ENCODE measurements at regions not wholly inside any gene's neighbourhood (a gene's known extent, or its start where the extent isn't known, plus 50 kb on each side); places are given as distances from the start of the nearest gene placed in this dataset.

DNA sequence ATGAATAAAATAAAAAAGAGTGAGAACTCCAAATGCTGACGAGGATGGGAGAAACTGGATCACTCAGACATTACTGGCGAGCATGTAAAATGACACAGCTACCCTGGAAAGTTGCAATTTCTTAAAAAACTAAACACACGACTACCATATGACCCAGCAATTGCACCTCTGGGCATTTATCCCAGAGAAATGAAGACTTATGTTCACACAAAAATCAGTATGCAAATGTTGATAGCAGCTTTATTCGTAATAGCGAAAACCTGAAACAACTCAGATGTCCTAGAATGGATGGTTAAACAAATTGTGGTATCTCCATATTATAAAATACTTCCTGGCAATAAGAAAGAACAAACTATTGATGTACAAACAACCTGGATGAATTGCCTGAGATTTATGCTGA is 357.2 kb upstream of the ASIC2 start:
- H3K9ac ChIP-seq (ENCODE audit: low read length): no peak overlapping the region
- H3K36me3 ChIP-seq (replicated peaks; ENCODE audit: insufficient read depth, low read length): no peaks in the 10 kb centered on the region
- DNase-seq: no peak
- TF ChIP-seq, protein P1, sequence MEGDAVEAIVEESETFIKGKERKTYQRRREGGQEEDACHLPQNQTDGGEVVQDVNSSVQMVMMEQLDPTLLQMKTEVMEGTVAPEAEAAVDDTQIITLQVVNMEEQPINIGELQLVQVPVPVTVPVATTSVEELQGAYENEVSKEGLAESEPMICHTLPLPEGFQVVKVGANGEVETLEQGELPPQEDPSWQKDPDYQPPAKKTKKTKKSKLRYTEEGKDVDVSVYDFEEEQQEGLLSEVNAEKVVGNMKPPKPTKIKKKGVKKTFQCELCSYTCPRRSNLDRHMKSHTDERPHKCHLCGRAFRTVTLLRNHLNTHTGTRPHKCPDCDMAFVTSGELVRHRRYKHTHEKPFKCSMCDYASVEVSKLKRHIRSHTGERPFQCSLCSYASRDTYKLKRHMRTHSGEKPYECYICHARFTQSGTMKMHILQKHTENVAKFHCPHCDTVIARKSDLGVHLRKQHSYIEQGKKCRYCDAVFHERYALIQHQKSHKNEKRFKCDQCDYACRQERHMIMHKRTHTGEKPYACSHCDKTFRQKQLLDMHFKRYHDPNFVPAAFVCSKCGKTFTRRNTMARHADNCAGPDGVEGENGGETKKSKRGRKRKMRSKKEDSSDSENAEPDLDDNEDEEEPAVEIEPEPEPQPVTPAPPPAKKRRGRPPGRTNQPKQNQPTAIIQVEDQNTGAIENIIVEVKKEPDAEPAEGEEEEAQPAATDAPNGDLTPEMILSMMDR (IDR thresholded peaks at IDR 0.05; ENCODE audit: low read length): no peak
- TF ChIP-seq EZH2 (optimal IDR thresholded peaks at IDR 0.05; ENCODE audit: low read depth, low read length) (no peak), EZH2phosphoT487 (IDR thresholded peaks at IDR 0.05; ENCODE audit: low read length) (no peak)
- no peak overlapping the region for H2AFZ ChIP-seq (ENCODE audit: low read length)
- no peaks in the 10 kb centered on the region for H3K9me2 ChIP-seq (replicated peaks; ENCODE audit: insufficient read depth, low read length)
- no peaks in the 10 kb centered on the region for H4K20me1 ChIP-seq (ENCODE audit: insufficient read depth, low read length)
- no peaks in the 10 kb centered on the region for H3K9me3 ChIP-seq (replicated peaks; ENCODE audit: insufficient read depth, low read length)
- H3F3A ChIP-seq (ENCODE audit: insufficient read depth, low read length): no peaks in the 10 kb centered on the region
- H3K4me2 ChIP-seq (ENCODE audit: low read depth, low read length): no peak overlapping the region
- no peaks in the 10 kb centered on the region for H3K79me2 ChIP-seq (ENCODE audit: low read length)
- no peaks in the 10 kb centered on the region for H3K4me1 ChIP-seq (ENCODE audit: low read length)
- H3K27me3 ChIP-seq (replicated peaks; ENCODE audit: insufficient read depth, low read length): no peaks in the 10 kb centered on the region
- H3K27ac ChIP-seq (ENCODE audit: low read length): no peak overlapping the region
- no peak overlapping the region for H3K4me3 ChIP-seq (ENCODE audit: low read length)

DNA sequence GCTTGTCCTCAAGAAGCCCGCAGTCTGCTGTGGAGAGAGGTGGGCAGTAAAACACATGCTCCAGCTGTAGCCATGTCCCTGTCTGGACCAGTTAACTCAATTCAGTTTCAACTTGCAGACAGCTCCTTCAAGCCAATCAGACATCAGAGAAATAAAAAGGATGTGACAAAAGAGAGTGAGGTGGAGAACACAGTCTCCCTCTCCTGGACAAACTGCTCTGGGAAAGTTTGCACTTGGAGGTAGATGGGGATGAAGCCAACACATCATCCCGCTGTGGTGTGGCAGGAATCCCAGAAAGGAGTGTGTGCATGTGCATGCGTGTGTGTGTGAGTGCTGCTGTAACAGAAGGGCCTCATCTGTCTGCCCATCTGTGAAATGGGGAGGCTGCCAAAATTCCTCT is 358.6 kb upstream of the ASIC2 start:
- no peak for DNase-seq
- no peak for TF ChIP-seq EZH2 (optimal IDR thresholded peaks at IDR 0.05; ENCODE audit: low read depth, low read length)
- no peak for TF ChIP-seq EZH2phosphoT487 (IDR thresholded peaks at IDR 0.05; ENCODE audit: low read length)
- TF ChIP-seq, protein P1 (IDR thresholded peaks at IDR 0.05; ENCODE audit: low read length): no peak
- Histone ChIP-seq H3K36me3 (replicated peaks; ENCODE audit: insufficient read depth, low read length) (no peaks in the 10 kb centered on the region), H3F3A (ENCODE audit: insufficient read depth, low read length) (no peaks in the 10 kb centered on the region), H3K9me3 (replicated peaks; ENCODE audit: insufficient read depth, low read length) (no peaks in the 10 kb centered on the region), H3K4me3 (ENCODE audit: low read length) (no peak overlapping the region), H2AFZ (ENCODE audit: low read length) (no peak overlapping the region), H3K27ac (ENCODE audit: low read length) (no peak overlapping the region), H3K4me2 (ENCODE audit: low read depth, low read length) (no peak overlapping the region), H3K9ac (ENCODE audit: low read length) (no peak overlapping the region), H3K9me2 (replicated peaks; ENCODE audit: insufficient read depth, low read length) (no peaks in the 10 kb centered on the region), H3K27me3 (replicated peaks; ENCODE audit: insufficient read depth, low read length) (no peaks in the 10 kb centered on the region), H3K4me1 (ENCODE audit: low read length) (no peaks in the 10 kb centered on the region), H3K79me2 (ENCODE audit: low read length) (no peaks in the 10 kb centered on the region), H4K20me1 (ENCODE audit: insufficient read depth, low read length) (no peaks in the 10 kb centered on the region)

DNA sequence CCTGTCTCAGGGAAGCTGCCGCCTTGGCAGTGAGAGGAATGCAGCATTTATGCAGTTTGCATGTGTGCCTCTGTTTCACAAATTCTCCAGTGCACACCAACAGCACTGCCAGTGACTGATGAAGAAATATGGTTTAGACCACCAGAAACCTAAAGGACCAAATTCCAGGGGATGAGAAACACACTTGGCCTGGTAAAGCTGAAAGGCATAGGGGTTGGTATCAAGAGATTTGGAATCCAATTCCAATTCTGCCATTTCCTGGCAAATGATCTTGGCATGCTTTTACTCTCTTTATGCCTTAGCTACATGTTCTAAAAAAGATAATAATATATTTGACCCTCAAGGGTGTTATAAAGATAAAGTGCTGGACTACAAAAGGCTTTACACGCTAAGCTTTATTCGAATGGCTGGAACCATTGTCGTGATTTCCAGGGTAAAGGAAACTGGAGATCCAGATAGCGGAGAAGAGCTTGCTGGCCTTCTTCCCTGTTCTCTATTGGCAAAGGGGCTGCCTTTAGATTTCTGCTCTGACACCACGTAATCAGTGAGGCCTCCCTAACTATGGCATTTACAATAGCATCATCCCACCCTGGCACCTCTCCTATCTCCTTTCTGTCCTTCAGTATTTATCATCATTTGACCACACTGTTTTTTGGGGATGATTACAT is 359.8 kb upstream of the ASIC2 start:
- Histone ChIP-seq H3K4me1 (ENCODE audit: low read length) (no peaks in the 10 kb centered on the region), H3K9me3 (replicated peaks; ENCODE audit: insufficient read depth, low read length) (no peaks in the 10 kb centered on the region), H3K36me3 (replicated peaks; ENCODE audit: insufficient read depth, low read length) (no peaks in the 10 kb centered on the region), H3K4me3 (ENCODE audit: low read length) (no peak overlapping the region), H3F3A (ENCODE audit: insufficient read depth, low read length) (no peaks in the 10 kb centered on the region), H2AFZ (ENCODE audit: low read length) (no peak overlapping the region), H3K9ac (ENCODE audit: low read length) (no peak overlapping the region), H3K27ac (ENCODE audit: low read length) (no peak overlapping the region), H3K79me2 (ENCODE audit: low read length) (no peaks in the 10 kb centered on the region), H3K9me2 (replicated peaks; ENCODE audit: insufficient read depth, low read length) (no peaks in the 10 kb centered on the region), H3K4me2 (ENCODE audit: low read depth, low read length) (no peak overlapping the region), H4K20me1 (ENCODE audit: insufficient read depth, low read length) (no peaks in the 10 kb centered on the region), H3K27me3 (replicated peaks; ENCODE audit: insufficient read depth, low read length) (no peaks in the 10 kb centered on the region)
- TF ChIP-seq, protein P1 (IDR thresholded peaks at IDR 0.05; ENCODE audit: low read length): no peak
- TF ChIP-seq EZH2phosphoT487 (IDR thresholded peaks at IDR 0.05; ENCODE audit: low read length): no peak
- no peak for TF ChIP-seq EZH2 (optimal IDR thresholded peaks at IDR 0.05; ENCODE audit: low read depth, low read length)
- no peak for DNase-seq

Data from MM.1S (cell line).